Hepatocyte (in vitro differentiated cells): ENCODE measurements at regions not wholly inside any gene's neighbourhood (a gene's known extent, or its start where the extent isn't known, plus 50 kb on each side); places are given as distances from the start of the nearest gene placed in this dataset.

Experiments used
- DNase-seq: peaks from one replicate; pipeline ENCODE4 v3.0.0-alpha.2; 2016; ENCODE audit warnings: low spot score
- H2AFZ ChIP-seq: fragments of 200-600 bp; sonication (generic); 2 replicates; pipeline ENCODE4 v1.6.0; 2016; ENCODE audit warnings: antibody characterized with exemption, mild to moderate bottlenecking
- H3K27ac ChIP-seq: fragments of 200-600 bp; sonication (generic); 2 replicates; pipeline ENCODE4 v1.5.1; 2016; ENCODE audit warnings: mild to moderate bottlenecking
- H3K27me3 ChIP-seq: fragments of 200-600 bp; sonication (generic); 2 replicates; pipeline ENCODE4 v1.6.1; 2016
- H3K36me3 ChIP-seq: fragments of 200-600 bp; sonication (generic); replicated peaks from 2 replicates; pipeline ENCODE4 v1.5.1; 2016; ENCODE audit warnings: low read depth; ENCODE audit not compliant: insufficient read depth
- H3K4me1 ChIP-seq: fragments of 200-600 bp; sonication (generic); 2 replicates; pipeline ENCODE4 v1.5.1; 2016; ENCODE audit warnings: mild to moderate bottlenecking, moderate library complexity; ENCODE audit not compliant: insufficient read depth
- H3K4me2 ChIP-seq: fragments of 200-600 bp; sonication (generic); 2 replicates; pipeline ENCODE4 v1.6.0; 2016
- H3K4me3 ChIP-seq: fragments of 200-600 bp; sonication (generic); 2 replicates; pipeline ENCODE4 v1.5.1; 2016; ENCODE audit warnings: mild to moderate bottlenecking
- H3K79me2 ChIP-seq: fragments of 200-600 bp; sonication (generic); 2 replicates; pipeline ENCODE4 v1.6.0; 2017; ENCODE audit warnings: mild to moderate bottlenecking
- H3K9me2 ChIP-seq: fragments of 200-600 bp; sonication (generic); replicated peaks from 2 replicates; pipeline ENCODE4 v1.6.0; 2017; ENCODE audit warnings: mild to moderate bottlenecking; ENCODE audit not compliant: insufficient read depth
- H3K9me3 ChIP-seq: fragments of 200-600 bp; sonication (generic); 2 replicates; pipeline ENCODE4 v1.5.1; 2016; ENCODE audit warnings: low read depth, mild to moderate bottlenecking
- H4K20me1 ChIP-seq: fragments of 200-600 bp; sonication (generic); 2 replicates; pipeline ENCODE4 v1.6.0; 2016; ENCODE audit warnings: mild to moderate bottlenecking; ENCODE audit not compliant: insufficient read depth, poor library complexity, severe bottlenecking
- EZH2 ChIP-seq: fragments of 200-600 bp; sonication (generic); IDR thresholded peaks from 2 replicates; pipeline ENCODE4 v1.6.1; 2016; ENCODE audit warnings: antibody characterized with exemption, mild to moderate bottlenecking, borderline replicate concordance
- EZH2phosphoT487 ChIP-seq: fragments of 200-600 bp; sonication (generic); IDR thresholded peaks from one replicate; pipeline ENCODE4 v1.6.1; 2018; ENCODE audit warnings: antibody characterized with exemption, mild to moderate bottlenecking, low read depth, moderate library complexity; ENCODE audit not compliant: unreplicated experiment, severe bottlenecking
- WGBS: methylation state at CpG from one replicate; pipeline ENCODE4 v1.1.6; 2016; ENCODE audit warnings: low lambda C conversion rate; ENCODE audit errors: missing lambda C conversion rate; 5-methylcytosine and 5-hydroxymethylcytosine counted together
- TF ChIP-seq, protein P1 (sequence below): fragments of 200-600 bp; sonication (generic); IDR thresholded peaks from 2 replicates; pipeline ENCODE4 v1.5.1; 2016; ENCODE audit warnings: antibody characterized with exemption, mild to moderate bottlenecking; ENCODE audit not compliant: poor library complexity

DNA sequence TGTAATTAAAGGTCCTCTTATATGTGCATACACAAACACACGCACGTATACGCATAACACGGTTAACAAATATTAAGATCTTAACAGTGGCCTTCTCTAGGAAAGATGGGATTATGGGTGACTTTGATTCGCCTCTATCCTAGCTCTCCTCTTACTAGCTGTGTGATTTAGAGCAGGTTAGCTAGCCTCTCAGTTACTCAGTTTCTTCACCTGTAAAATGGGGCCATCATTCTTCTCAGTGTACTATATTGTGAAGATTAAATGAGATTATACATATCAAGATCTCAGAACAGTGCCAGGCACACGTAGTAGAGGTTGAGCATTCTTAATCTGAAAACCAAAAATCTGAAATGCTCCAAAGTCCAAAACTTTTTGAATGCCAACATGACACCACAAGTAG is 159.3 kb downstream of the BCOR start:
- TF ChIP-seq EZH2phosphoT487 (no peak), EZH2 (no peak)
- TF ChIP-seq, protein P1, sequence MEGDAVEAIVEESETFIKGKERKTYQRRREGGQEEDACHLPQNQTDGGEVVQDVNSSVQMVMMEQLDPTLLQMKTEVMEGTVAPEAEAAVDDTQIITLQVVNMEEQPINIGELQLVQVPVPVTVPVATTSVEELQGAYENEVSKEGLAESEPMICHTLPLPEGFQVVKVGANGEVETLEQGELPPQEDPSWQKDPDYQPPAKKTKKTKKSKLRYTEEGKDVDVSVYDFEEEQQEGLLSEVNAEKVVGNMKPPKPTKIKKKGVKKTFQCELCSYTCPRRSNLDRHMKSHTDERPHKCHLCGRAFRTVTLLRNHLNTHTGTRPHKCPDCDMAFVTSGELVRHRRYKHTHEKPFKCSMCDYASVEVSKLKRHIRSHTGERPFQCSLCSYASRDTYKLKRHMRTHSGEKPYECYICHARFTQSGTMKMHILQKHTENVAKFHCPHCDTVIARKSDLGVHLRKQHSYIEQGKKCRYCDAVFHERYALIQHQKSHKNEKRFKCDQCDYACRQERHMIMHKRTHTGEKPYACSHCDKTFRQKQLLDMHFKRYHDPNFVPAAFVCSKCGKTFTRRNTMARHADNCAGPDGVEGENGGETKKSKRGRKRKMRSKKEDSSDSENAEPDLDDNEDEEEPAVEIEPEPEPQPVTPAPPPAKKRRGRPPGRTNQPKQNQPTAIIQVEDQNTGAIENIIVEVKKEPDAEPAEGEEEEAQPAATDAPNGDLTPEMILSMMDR, result no peak
- WGBS, result 92% methylated on average over 6 of the region's 6 CpGs
- H3K4me3 ChIP-seq, result no peak overlapping the region

DNA sequence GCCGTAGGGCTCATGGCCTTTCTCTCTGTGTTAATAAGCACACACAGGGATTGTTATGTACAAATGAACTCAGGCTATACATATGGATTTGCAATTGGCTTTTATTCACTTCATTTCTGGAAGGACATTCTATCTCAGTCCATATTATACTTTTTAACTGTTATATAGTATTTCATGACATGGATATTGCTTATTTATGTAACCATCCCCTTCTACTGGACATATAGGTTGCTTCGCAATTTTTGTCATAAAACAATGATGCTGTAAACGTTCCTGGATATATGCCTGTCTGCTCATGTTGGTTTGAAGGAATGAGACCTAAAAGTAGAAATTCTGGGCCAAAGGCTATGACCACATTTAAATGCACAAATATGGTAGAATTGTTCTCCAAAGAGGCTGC is 158.1 kb downstream of the BCOR start:
- Histone ChIP-seq H2AFZ (no peak overlapping the region), H3K79me2 (no peaks in the 10 kb centered on the region), H3K4me3 (no peak overlapping the region), H3K36me3 (no peaks in the 10 kb centered on the region), H3K4me1 (no peaks in the 10 kb centered on the region), H4K20me1 (no peaks in the 10 kb centered on the region), H3K27me3 (no peaks in the 10 kb centered on the region), H3K9me2 (no peaks in the 10 kb centered on the region), H3K4me2 (no peak overlapping the region), H3K9me3 (no peaks in the 10 kb centered on the region), H3K27ac (no peak overlapping the region)
- 94% methylated on average over 3 of the region's 3 CpGs for WGBS
- TF ChIP-seq, protein P1, result no peak
- TF ChIP-seq EZH2 (no peak), EZH2phosphoT487 (no peak)
- DNase-seq, result no peak

More for the DNA sequence above, 159.3 kb downstream of the BCOR start:
- no peaks in the 10 kb centered on the region for H3K27me3 ChIP-seq
- no peaks in the 10 kb centered on the region for H3K79me2 ChIP-seq
- no peak overlapping the region for H3K4me2 ChIP-seq
- no peaks in the 10 kb centered on the region for H3K36me3 ChIP-seq
- no peak for DNase-seq
- no peaks in the 10 kb centered on the region for H3K4me1 ChIP-seq
- no peak overlapping the region for H3K27ac ChIP-seq
- no peak overlapping the region for H2AFZ ChIP-seq
- H3K9me3 ChIP-seq, result no peaks in the 10 kb centered on the region
- no peaks in the 10 kb centered on the region for H4K20me1 ChIP-seq
- no peaks in the 10 kb centered on the region for H3K9me2 ChIP-seq

GRCh38 chrX:39941332-39941920 is 156.3 kb downstream of the BCOR start:
- Histone ChIP-seq H4K20me1 (no peaks in the 10 kb centered on the region), H3K36me3 (no peaks in the 10 kb centered on the region)
- 62% methylated on average over 6 of the region's 6 CpGs for WGBS

More at GRCh38 chrX:39941332-39941920, 156.3 kb downstream of the BCOR start:
- Histone ChIP-seq H3K9me3 (no peaks in the 10 kb centered on the region), H2AFZ (no peak overlapping the region), H3K4me3 (no peak overlapping the region), H3K27me3 (no peaks in the 10 kb centered on the region), H3K27ac (no peak overlapping the region), H3K79me2 (no peaks in the 10 kb centered on the region), H3K4me1 (no peaks in the 10 kb centered on the region), H3K9me2 (no peaks in the 10 kb centered on the region), H3K4me2 (no peak overlapping the region)
- TF ChIP-seq EZH2, result no peak
- TF ChIP-seq, protein P1, result no peak
- TF ChIP-seq EZH2phosphoT487, result no peak
- no peak for DNase-seq
